Superior temporal gyrus (tissue), 1 donor: ENCODE measurements at regions not wholly inside any gene's neighbourhood (a gene's known extent, or its start where the extent isn't known, plus 50 kb on each side); places are given as distances from the start of the nearest gene placed in this dataset.
"Not testable (repeated sequence)": the region's sequence is repeated elsewhere in the genome, so short reads cannot be mapped to it uniquely, and the experiment has no call there.

Experiments
- DNase-seq: peaks from one replicate; pipeline ENCODE4 v3.0.0-alpha.2; 2016; ENCODE audit errors: extremely low spot score

GRCh38 chr12:46670636-46671035 lies 155.2 kb downstream of the SLC38A4 start:
- no peak for DNase-seq

- no peak for DNase-seq
Observed at GRCh38 chr12:46669720-46670119, 156.1 kb downstream of the SLC38A4 start.

DNA sequence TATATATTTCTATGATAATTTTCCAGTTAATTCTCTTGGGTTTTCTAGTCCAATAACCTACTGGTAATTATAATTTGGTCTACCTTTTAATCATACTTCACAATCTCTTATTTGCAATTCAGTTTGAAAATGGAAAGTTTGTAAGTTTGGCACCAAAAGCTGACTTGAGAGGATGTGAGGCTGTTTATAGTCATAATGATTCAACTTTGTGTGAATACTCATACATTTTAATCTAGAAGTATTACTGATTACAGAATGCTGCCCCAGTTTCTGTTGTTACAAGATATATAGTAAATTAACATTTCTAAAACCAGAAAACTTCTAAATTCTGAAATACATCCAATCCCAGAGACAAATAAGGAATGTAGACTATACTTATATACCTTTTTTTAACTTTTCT lies 158.2 kb downstream of the SLC38A4 start:
- no peak for DNase-seq

GRCh38 chr12:46664761-46665287 lies 161.0 kb downstream of the SLC38A4 start:
- no peak for DNase-seq

- no peak for DNase-seq
Observed at GRCh38 chr12:46663318-46663717, 162.5 kb downstream of the SLC38A4 start.

- DNase-seq: peak; percentile 82
Observed at GRCh38 chr12:46661110-46661845, 164.5 kb downstream of the SLC38A4 start.

DNA sequence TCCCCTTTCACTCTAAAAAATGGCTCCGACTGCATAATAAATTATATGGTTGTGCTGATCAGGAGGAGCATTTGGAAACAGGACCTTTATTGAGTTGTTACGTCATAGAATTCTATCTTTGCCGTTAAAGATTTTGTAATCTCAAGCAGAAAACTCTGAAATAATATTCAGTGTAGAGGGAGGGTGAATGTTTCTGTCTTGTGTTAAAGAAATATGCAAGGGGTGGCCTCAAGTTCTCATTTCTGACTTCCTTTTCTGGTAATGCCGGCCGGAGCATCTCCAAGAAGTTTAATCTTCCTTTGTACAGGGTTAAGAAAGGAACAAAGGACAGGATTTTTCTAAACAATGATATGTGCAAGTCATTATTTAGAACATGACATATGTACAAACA lies 165.1 kb downstream of the SLC38A4 start:
- no peak for DNase-seq

DNA sequence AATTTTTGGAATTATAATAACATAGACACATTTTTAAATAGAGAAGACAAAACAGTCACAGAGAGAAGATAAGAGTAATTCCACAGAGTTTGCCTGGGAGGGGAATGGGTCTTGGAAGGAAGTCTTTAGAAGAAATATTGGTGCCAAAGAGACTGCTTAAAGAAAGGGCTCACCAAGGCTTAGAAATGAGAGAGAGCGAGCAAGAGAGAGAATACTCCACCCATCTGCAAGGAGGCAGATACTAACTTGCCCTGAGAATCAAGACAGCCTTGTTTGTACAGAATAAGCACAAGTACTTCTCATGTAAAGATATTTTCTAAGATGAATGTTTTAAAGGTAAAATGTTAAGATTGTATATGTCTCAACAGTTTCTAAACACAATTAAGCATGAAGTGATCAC lies 165.5 kb downstream of the SLC38A4 start:
- DNase-seq: no peak

DNA sequence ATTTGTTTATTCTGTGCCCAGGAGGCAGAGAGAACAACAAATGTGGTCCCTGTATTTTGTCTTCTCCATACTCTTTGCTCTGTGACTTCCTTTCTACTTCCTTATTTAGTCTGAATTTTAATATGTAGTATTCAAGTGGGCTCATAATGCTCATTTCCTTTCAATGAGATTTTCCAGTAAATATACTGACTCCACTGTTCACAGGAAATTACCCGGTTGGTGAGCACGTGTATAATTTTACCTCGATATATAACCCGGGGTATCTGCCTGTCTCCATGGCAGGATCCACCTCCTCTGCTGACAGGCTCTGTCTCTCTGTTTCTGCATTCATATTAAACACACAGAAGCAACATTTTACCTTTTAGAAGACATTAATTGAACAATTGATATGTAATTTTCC lies 166.0 kb downstream of the SLC38A4 start:
- no peak for DNase-seq

DNA sequence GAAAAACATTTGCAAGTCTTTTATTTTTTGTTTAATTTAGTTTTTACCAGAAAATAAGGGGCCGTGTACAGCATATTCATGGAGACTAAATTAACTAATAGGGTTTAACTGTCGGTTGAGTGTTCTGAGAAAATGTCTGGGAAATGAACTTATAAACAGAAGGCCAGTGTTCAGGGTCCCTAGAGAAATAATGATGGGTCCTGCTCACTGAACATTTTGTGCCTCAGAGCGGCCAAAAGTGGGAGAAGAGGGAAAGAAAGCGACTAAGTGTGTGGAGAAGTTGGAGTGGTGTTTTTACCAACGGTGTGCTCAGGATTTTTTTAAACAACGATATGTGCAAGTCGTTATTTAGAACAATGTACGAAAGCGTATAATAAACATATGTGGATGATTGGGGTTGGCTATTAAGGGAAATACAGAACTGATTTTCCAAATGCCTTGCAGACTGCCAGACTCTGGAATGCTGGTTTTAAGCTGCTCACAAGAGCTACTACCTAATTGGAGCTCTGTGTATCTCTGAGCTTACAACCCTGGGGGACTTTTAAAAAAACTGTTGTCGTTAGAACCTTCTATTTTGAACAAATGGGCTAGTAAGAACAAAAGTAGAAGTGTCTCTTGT lies 166.7 kb downstream of the SLC38A4 start:
- DNase-seq: peak; percentile 23

GRCh38 chr12:46657453-46658411 lies 168.1 kb downstream of the SLC38A4 start:
- no peak for DNase-seq

GRCh38 chr12:46655984-46656383 lies 169.8 kb downstream of the SLC38A4 start:
- DNase-seq: not testable (repeated sequence)

GRCh38 chr12:46653311-46653710 lies 172.5 kb downstream of the SLC38A4 start:
- no peak for DNase-seq

DNA sequence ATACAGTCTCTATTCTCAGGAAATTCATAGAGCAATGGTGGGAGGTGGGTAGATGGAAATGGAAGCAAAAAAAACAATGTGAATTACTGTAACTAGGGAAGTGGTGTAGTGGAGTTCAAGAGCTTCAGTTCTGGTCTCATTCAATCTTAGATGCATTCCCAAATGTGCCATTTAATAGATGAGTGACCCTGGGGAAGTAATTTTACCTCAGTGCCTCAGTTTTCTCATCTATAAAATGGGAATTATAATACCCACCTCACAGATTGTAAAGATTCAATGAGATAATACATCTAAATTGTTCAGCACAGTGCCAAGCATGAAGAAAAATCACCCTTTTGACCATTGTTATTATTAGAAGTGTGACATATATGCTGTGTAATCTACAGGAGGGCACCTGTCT lies 173.1 kb downstream of the SLC38A4 start:
- no peak for DNase-seq

DNA sequence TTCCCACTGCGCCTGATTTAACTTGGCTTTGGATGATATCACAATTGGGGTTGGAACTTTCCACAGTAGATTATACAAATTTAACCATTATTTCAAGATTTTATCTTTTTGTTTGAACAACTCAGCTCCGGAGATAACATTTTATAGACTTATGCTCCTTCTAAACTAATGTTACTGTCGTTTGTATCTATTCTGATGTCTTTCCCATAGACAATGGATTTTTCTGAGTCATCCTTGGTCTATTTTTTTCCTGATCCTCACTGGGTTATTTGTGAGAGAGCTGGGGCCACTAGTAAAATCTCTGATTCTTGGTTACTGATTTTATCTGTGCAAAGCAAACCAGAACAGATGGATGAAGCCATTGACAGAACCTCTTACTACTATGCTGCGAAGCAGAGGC lies 175.1 kb downstream of the SLC38A4 start:
- no peak for DNase-seq

- no peak for DNase-seq
Observed at GRCh38 chr12:46649433-46649832, 176.4 kb downstream of the SLC38A4 start.

DNA sequence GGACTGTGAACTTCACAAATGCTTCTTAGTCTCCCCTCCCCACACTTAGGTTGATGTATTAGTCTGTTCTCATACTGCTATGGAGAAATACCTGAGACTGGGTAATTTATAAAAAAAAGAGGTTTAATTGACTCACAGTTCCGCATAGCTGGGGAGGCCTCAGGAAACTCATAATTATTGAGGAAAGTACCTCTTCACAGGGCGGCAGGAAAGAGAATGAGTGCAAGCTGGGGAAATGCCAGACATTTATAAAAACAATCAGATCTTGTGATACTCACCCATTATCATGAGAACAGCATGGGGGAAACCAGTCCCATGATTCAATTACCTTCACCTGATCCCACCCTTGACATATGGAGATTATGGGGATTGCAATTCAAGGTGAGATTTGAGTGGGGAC lies 178.8 kb downstream of the SLC38A4 start:
- DNase-seq: no peak

- DNase-seq: not testable (repeated sequence)
Observed at GRCh38 chr12:46641649-46642048, 184.1 kb downstream of the SLC38A4 start.

GRCh38 chr12:46635818-46636217 lies 190.0 kb downstream of the SLC38A4 start:
- DNase-seq: no peak

DNA sequence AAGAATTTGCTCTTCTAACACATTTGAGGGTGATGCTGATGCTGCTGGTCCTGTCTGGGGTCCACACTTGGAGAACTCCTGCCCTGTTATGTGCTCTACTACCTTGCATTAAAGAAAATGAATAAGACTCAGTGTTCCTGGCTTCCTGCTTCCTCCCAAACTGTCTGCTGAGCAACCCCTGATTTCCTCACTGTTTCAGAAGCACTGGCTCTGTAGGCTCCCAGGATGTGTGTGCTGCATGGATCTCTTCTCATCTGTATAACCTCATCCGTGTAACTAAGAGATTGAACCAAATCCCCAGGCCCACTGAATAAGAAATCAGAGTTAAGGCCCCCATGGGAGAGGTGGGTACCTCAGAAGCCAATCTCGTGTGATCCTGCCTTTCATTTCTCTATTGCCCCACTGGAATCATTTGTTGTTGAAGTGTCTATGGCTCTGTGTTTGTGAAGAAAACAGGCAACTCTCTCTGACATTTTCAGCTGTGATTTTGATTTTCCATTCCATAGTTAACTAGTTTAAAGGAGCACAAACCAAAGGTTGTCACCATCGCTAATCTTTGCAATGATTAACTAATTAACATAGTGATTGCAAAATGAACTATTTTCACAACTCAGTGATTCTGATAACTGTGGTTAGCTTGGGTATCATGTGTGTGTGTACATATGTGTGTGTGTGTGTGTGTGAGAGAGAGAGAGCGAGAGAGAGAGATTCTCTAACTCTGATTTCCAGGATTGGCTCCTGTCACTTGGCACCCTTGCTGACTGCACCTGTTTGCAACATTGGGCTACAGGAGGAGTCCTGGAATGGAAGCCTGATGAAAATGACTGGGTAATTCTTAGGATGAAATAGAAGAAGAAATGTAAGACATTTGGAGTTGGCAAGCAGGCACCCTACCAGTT lies 196.2 kb downstream of the SLC38A4 start:
- no peak for DNase-seq

GRCh38 chr12:46628176-46628575 lies 197.6 kb downstream of the SLC38A4 start:
- no peak for DNase-seq
